Prostate gland (tissue), 2 donors: ENCODE measurements at regions not wholly inside any gene's neighbourhood (a gene's known extent, or its start where the extent isn't known, plus 50 kb on each side); places are given as distances from the start of the nearest gene placed in this dataset.

ENCODE experiments used
- DNase-seq: peaks from one replicate; pipeline ENCODE4 v3.0.0-alpha.2; 2019; ENCODE audit warnings: low spot score
- H3K27ac ChIP-seq, 2 donors: fragments of 200-600 bp; sonication (generic); 2 replicates each; pipeline ENCODE4 v1.5.1; 2017 to 2019
- H3K27me3 ChIP-seq: fragments of 200-600 bp; sonication (generic); replicated peaks from 2 replicates; pipeline ENCODE4 v1.5.1; 2019; ENCODE audit not compliant: insufficient read depth
- H3K36me3 ChIP-seq, 2 donors: fragments of 200-600 bp; sonication (generic); 1 replicate in 1 of 2; 2 replicates in 1 of 2; pipeline versions ENCODE4 v1.5.1 to v1.8.1; 2017 to 2019
- H3K4me1 ChIP-seq: fragments of 200-600 bp; sonication (generic); replicated peaks from 2 replicates; pipeline ENCODE4 v1.5.1; 2019
- H3K4me3 ChIP-seq, 2 donors: fragments of 200-600 bp; sonication (generic); 2 replicates each; pipeline ENCODE4 v1.5.1; 2017 to 2019
- H3K9me3 ChIP-seq: fragments of 200-600 bp; sonication (generic); 2 replicates; pipeline ENCODE4 v1.5.1; 2017
- POLR2A ChIP-seq: fragments of 450-650 bp; IDR thresholded peaks from one replicate; pipeline ENCODE4 v1.6.1; 2016; ENCODE audit warnings: antibody characterized with exemption, mild to moderate bottlenecking
- POLR2AphosphoS5 ChIP-seq: sonication (generic); formaldehyde crosslinking; IDR thresholded peaks from one replicate; pipeline ENCODE4 v1.6.1; 2017; ENCODE audit warnings: antibody characterized with exemption
- whole genome bisulfite sequencing: methylation state at CpG from one replicate; pipeline ENCODE4 v1.1.5; 2018; 5-methylcytosine and 5-hydroxymethylcytosine counted together
- intact Hi-C: fragments of 100-400 bp; cut with DNase I; formaldehyde crosslinking; loops from one replicate; pipeline ENCODE4 v1.14.2; 2022
- TF ChIP-seq, protein P1 (sequence below), 4 experiments: fragments of 200-600 bp in 2 of 4; fragments of 450-650 bp in 2 of 4; sonication (generic) in 2 of 4; IDR thresholded peaks; 1 replicate in 3 of 4; 2 replicates in 1 of 4; pipeline ENCODE4 v1.5.1; 2016 to 2019; ENCODE audit warnings: antibody characterized with exemption in 4 of 4, mild to moderate bottlenecking in 2 of 4, moderate library complexity in 2 of 4

DNA sequence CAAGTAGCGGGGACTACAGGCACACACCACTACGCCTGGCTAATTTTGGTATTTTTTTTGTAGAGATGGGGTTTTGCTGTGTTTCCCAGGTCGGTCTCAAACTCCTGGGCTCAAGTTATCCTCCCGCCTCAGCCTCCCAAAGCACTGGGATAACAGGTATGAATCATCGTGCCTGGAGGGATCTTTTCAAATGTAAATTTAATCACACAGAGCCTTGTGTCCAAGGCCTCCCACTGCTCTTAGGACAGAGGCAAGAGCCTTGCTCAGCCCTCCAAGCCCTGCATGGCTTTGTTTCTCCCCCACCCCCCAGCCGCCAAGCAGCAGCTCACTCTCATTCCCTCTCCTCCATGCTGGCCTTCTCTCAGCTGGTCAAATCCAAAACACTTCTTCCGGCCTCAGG, 75.3 kb upstream of the CREB3L1 start:
- no peak overlapping the region for H3K4me3 ChIP-seq
- no peak for DNase-seq
- intact Hi-C loops = no loop called here
- H3K36me3 ChIP-seq = no peaks in the 10 kb centered on the region
- peaks cover 2% of the 10 kb centered on the region for H3K27me3 ChIP-seq
- H3K4me1 ChIP-seq = no peaks in the 10 kb centered on the region
- no peak overlapping the region for H3K27ac ChIP-seq
- TF ChIP-seq POLR2AphosphoS5 = no peak
- no peak for TF ChIP-seq POLR2A
- TF ChIP-seq, protein P1, sequence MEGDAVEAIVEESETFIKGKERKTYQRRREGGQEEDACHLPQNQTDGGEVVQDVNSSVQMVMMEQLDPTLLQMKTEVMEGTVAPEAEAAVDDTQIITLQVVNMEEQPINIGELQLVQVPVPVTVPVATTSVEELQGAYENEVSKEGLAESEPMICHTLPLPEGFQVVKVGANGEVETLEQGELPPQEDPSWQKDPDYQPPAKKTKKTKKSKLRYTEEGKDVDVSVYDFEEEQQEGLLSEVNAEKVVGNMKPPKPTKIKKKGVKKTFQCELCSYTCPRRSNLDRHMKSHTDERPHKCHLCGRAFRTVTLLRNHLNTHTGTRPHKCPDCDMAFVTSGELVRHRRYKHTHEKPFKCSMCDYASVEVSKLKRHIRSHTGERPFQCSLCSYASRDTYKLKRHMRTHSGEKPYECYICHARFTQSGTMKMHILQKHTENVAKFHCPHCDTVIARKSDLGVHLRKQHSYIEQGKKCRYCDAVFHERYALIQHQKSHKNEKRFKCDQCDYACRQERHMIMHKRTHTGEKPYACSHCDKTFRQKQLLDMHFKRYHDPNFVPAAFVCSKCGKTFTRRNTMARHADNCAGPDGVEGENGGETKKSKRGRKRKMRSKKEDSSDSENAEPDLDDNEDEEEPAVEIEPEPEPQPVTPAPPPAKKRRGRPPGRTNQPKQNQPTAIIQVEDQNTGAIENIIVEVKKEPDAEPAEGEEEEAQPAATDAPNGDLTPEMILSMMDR (IDR thresholded peaks at IDR 0.05) = no peak
- WGBS = 72% methylated on average over 7 of the region's 7 CpGs
- H3K9me3 ChIP-seq = no peaks in the 10 kb centered on the region

DNA sequence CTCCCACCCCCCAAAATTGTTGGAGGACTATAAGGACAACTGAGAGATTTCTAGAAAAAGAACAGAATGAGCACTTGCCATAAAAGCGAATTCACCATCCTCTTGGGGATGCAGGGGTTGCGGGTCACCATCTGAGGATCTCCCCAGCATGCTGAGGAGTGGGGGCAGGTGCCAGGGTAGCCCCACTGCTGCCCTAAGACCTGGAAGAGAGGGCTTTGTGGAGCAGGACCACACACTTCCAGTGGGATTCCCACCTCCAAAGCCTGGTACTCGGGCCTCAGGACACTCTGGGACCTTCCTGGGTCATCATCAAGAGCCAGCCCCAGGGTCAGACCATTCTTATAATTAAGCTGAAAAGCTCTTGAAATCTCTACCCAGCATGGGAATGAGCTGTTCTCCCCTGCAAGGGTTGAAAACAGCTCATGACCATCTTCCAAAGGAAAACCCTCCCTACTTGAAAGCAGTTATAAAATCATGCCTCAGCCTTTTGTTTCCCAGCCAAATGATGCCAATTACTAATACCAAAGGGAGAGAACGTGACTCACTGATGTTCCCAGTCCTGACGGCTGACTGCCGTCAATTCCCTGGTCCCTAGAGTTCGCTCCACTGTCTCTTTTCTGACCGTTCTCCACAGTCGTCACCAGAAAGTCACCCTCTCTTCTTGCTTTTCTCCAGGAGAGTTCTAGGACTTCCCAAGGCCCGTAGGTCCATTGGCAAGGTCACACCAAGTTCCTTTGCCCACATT, 76.8 kb upstream of the CREB3L1 start:
- WGBS = 87% methylated on average over 10 of the region's 10 CpGs
- Histone ChIP-seq H3K27me3 (peaks cover 2% of the 10 kb centered on the region), H3K36me3 (no peaks in the 10 kb centered on the region), H3K27ac (no peak overlapping the region), H3K4me1 (no peaks in the 10 kb centered on the region), H3K9me3 (no peaks in the 10 kb centered on the region), H3K4me3 (no peak overlapping the region)
- DNase-seq = no peak
- intact Hi-C loops = no loop called here
- TF ChIP-seq POLR2AphosphoS5 (no peak), POLR2A (no peak)
- TF ChIP-seq, protein P1 (IDR thresholded peaks at IDR 0.05) = no peak

DNA sequence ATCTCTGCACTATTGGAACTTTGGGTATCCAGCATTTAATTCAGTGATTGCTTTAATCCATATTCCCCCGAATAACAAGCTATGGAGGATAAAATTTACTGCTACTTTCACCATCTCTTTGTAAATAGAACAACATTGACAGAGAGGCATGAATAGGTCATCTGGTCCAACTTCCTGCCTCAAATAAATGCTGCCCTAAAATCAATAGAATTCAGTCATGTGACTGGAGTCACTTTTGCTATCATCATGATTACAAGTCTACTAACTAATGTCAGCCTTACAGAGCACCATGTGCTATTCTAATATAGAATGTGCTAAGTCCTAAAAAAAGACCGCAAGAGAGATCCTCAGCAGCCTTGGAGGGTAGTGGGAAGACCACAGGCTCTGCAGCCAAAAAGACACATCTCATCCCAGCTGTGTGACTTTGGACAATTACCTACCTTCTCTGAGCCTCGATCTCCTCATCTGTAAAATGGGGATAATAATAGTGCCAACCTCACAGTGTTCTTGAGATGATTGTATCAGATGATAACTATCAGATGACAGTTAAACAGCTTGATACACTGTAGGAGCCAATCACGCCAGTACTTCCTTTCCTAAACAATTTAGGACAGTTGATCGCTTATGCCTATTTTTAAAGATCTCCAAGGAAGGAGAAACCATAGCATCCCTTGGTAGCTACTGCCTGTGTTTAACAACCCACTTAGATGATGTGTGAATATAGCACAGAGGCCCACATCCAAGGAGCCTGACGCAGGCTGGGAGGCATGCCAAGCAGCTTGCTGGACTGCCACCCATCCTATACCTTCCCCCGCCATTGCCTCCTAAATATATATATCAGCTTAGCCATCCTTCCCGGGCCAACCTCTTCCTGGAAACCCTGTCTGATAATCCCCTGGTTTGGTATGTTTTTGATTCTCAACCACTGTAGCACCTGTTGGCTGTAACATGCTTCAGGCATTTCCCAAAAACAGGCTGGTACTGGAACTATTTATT, 77.3 kb upstream of the PHF21A start:
- WGBS = 75% methylated on average over 8 of the region's 8 CpGs
- no peaks in the 10 kb centered on the region for H3K27me3 ChIP-seq
- intact Hi-C loops = no loop called here
- H3K4me3 ChIP-seq = no peak overlapping the region
- no peak for DNase-seq
- H3K9me3 ChIP-seq = no peaks in the 10 kb centered on the region
- H3K27ac ChIP-seq = no peak overlapping the region
- H3K36me3 ChIP-seq = no peaks in the 10 kb centered on the region
- H3K4me1 ChIP-seq = no peaks in the 10 kb centered on the region
- TF ChIP-seq, protein P1 (IDR thresholded peaks at IDR 0.05) = no peak

DNA sequence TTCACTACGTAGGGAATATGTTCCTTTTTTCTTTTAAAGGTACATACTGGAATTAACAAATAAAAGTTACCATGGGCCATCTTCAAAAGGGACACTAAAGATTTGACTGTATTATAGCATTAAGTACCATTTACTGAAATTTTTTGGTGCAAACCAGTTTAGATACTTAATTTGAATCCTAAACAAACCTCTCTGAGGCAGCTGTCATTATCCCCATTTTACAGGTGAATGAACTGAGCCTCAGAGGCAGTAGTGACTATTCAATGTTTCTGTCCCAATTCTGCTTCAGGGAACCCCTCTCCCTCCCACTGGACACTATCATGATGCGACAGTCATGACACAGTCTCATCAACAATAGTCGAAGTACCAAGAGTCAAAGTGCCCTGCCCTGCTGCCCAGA, 76.2 kb upstream of the PHF21A start:
- no peak for DNase-seq
- intact Hi-C loops = no loop called here
- Histone ChIP-seq H3K4me3 (no peak overlapping the region), H3K9me3 (no peaks in the 10 kb centered on the region), H3K36me3 (no peaks in the 10 kb centered on the region), H3K27ac (no peak overlapping the region), H3K27me3 (no peaks in the 10 kb centered on the region), H3K4me1 (no peaks in the 10 kb centered on the region)
- no peak for TF ChIP-seq POLR2A
- TF ChIP-seq, protein P1 (IDR thresholded peaks at IDR 0.05) = no peak
- TF ChIP-seq POLR2AphosphoS5 = no peak
- 75% methylated on average over 3 of the region's 3 CpGs for WGBS
